ENCODE measurements at regions not wholly inside any gene's neighbourhood (a gene's known extent, or its start where the extent isn't known, plus 50 kb on each side); places are given as distances from the start of the nearest gene placed in this dataset.

- ATAC-seq (ENCODE audit: low read depth) = no peak
- no peak overlapping the region for H2AFZ ChIP-seq (ENCODE audit: insufficient read depth, low read depth, low read length, poor library complexity, severe bottlenecking)
- TF ChIP-seq, protein P1, sequence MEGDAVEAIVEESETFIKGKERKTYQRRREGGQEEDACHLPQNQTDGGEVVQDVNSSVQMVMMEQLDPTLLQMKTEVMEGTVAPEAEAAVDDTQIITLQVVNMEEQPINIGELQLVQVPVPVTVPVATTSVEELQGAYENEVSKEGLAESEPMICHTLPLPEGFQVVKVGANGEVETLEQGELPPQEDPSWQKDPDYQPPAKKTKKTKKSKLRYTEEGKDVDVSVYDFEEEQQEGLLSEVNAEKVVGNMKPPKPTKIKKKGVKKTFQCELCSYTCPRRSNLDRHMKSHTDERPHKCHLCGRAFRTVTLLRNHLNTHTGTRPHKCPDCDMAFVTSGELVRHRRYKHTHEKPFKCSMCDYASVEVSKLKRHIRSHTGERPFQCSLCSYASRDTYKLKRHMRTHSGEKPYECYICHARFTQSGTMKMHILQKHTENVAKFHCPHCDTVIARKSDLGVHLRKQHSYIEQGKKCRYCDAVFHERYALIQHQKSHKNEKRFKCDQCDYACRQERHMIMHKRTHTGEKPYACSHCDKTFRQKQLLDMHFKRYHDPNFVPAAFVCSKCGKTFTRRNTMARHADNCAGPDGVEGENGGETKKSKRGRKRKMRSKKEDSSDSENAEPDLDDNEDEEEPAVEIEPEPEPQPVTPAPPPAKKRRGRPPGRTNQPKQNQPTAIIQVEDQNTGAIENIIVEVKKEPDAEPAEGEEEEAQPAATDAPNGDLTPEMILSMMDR (IDR thresholded peaks at IDR 0.05) = no peak
- H3K4me1 ChIP-seq (ENCODE audit: control insufficient read depth in 2 of 2, insufficient read depth in 2 of 2, low read length in 2 of 2) = no peaks in the 10 kb centered on the region
- H3K27ac Mint-ChIP-seq = no peak overlapping the region
- ChIA-PET POLR2A (no interaction called here), CTCF (no interaction called here)
- no peak overlapping the region for H3K4me3 ChIP-seq (ENCODE audit: control extremely low read depth in 1 of 5, extremely low read depth in 1 of 5, insufficient read depth in 1 of 5, low read depth in 2 of 5, low read length in 4 of 5)
- no peaks in the 10 kb centered on the region for H3K79me2 ChIP-seq (ENCODE audit: control insufficient read depth, insufficient read depth, low read length)
- H3K4me1 Mint-ChIP-seq = peaks cover 7% of the 10 kb centered on the region
- H3K9ac ChIP-seq (ENCODE audit: low read length) = no peak overlapping the region
- no peak overlapping the region for H3K4me2 ChIP-seq (replicated peaks; ENCODE audit: low read depth, low read length, poor library complexity, severe bottlenecking)
- no peaks in the 10 kb centered on the region for H3K9me3 ChIP-seq (ENCODE audit: control extremely low read depth in 1 of 3, control insufficient read depth in 2 of 3, insufficient read depth in 1 of 3, low read length in 2 of 3)
- intact Hi-C loops (cut with micrococcal nuclease) = no loop called here
- H3K27me3 ChIP-seq (replicated peaks in 1 of 4; ENCODE audit: control extremely low read depth in 1 of 4, control insufficient read depth in 3 of 4, insufficient read depth in 4 of 4, low read length in 3 of 4) = no peaks in the 10 kb centered on the region
- 76% methylated on average over 16 of the region's 16 CpGs for WGBS (ENCODE audit: insufficient coverage)
- no peaks in the 10 kb centered on the region for H3K9me3 Mint-ChIP-seq (ENCODE audit: insufficient read depth)
- no peak overlapping the region for H3K27ac ChIP-seq (ENCODE audit: low read length in 2 of 2)
- peaks cover 21% of the 10 kb centered on the region for H3K27me3 Mint-ChIP-seq
- H3K36me3 ChIP-seq (replicated peaks in 1 of 2; ENCODE audit: control extremely low read depth in 1 of 2, control insufficient read depth in 1 of 2, extremely low read depth in 1 of 2, insufficient read depth in 2 of 2, low read length in 1 of 2) = no peaks in the 10 kb centered on the region
- DNase-seq = no peak
- H3K4me3 Mint-ChIP-seq = no peak overlapping the region
- no peaks in the 10 kb centered on the region for H4K20me1 ChIP-seq (ENCODE audit: control insufficient read depth, insufficient read depth, low read length, poor library complexity, severe bottlenecking)
Measured at GRCh38 chr1:19013826-19014548, 57.5 kb upstream of the IFFO2 start.

DNA sequence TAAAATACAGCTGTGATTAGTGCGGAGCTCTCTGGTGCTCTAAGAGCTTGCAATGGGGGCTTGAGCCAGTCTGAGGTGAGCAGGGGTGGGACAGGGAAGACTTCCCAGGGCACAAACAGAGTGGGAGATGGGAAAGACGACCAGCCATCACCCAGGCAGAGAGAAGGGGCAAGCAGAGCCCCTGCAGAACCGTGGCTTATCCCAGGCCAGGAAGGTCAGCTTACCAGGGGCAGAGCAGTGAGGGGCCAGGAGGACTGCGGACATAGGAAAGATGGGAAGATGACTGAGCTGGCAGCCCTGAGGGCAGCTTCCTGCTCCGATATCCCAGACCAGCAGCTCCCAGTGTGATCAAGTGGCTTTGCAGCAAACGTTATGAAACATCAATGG is 55.4 kb upstream of the IFFO2 start:
- H3K9me3 Mint-ChIP-seq (ENCODE audit: insufficient read depth) = no peaks in the 10 kb centered on the region
- H3K27me3 Mint-ChIP-seq = peaks cover 22% of the 10 kb centered on the region
- no peak overlapping the region for H3K9ac ChIP-seq (ENCODE audit: low read length)
- H3K4me1 ChIP-seq (ENCODE audit: control insufficient read depth in 2 of 2, insufficient read depth in 2 of 2, low read length in 2 of 2) = no peaks in the 10 kb centered on the region
- no peak for ATAC-seq (ENCODE audit: low read depth)
- POLR2A ChIA-PET = no interaction called here
- no peak overlapping the region for H3K27ac ChIP-seq (ENCODE audit: low read length in 2 of 2)
- H3K79me2 ChIP-seq (ENCODE audit: control insufficient read depth, insufficient read depth, low read length) = no peaks in the 10 kb centered on the region
- TF ChIP-seq EZH2 (IDR thresholded peaks at IDR 0.05; ENCODE audit: borderline replicate concordance, insufficient read depth, low read depth, low read length, poor library complexity, severe bottlenecking) = no peak
- TF ChIP-seq, protein P1 (IDR thresholded peaks at IDR 0.05) = no peak
- H3K4me2 ChIP-seq (replicated peaks; ENCODE audit: low read depth, low read length, poor library complexity, severe bottlenecking) = no peak overlapping the region
- no peak overlapping the region for H2AFZ ChIP-seq (ENCODE audit: insufficient read depth, low read depth, low read length, poor library complexity, severe bottlenecking)
- intact Hi-C loops (cut with micrococcal nuclease) = no loop called here
- H4K20me1 ChIP-seq (ENCODE audit: control insufficient read depth, insufficient read depth, low read length, poor library complexity, severe bottlenecking) = no peaks in the 10 kb centered on the region
- no peaks in the 10 kb centered on the region for H3K36me3 ChIP-seq (replicated peaks in 1 of 2; ENCODE audit: control extremely low read depth in 1 of 2, control insufficient read depth in 1 of 2, extremely low read depth in 1 of 2, insufficient read depth in 2 of 2, low read length in 1 of 2)
- peaks cover 7% of the 10 kb centered on the region for H3K4me1 Mint-ChIP-seq
- H3K27ac Mint-ChIP-seq = no peak overlapping the region
- no peak overlapping the region for H3K4me3 ChIP-seq (ENCODE audit: control extremely low read depth in 1 of 5, extremely low read depth in 1 of 5, insufficient read depth in 1 of 5, low read depth in 2 of 5, low read length in 4 of 5)
- no peaks in the 10 kb centered on the region for H3K9me3 ChIP-seq (ENCODE audit: control extremely low read depth in 1 of 3, control insufficient read depth in 2 of 3, insufficient read depth in 1 of 3, low read length in 2 of 3)
- CTCF ChIA-PET = no interaction called here
- WGBS (ENCODE audit: insufficient coverage) = 84% methylated on average over 4 of the region's 6 CpGs
- no peak for DNase-seq
- peaks cover 0 to 5% (median 0%) of the 10 kb centered on the region in 4 experiments for H3K27me3 ChIP-seq (replicated peaks in 1 of 4; ENCODE audit: control extremely low read depth in 1 of 4, control insufficient read depth in 3 of 4, insufficient read depth in 4 of 4, low read length in 3 of 4)
- H3K4me3 Mint-ChIP-seq = no peak overlapping the region

Measured in B cell (primary cell).